Ishikawa (cell line): ENCODE measurements at regions not wholly inside any gene's neighbourhood (a gene's known extent, or its start where the extent isn't known, plus 50 kb on each side); places are given as distances from the start of the nearest gene placed in this dataset.

ENCODE experiments used
- CEBPB ChIP-seq: IDR thresholded peaks from 2 replicates; pipeline ENCODE4 v1.6.1; 2012
- CREB1 ChIP-seq: IDR thresholded peaks from 2 replicates; pipeline ENCODE4 v1.6.1; 2012; ENCODE audit warnings: low read depth
- EGR1 ChIP-seq: IDR thresholded peaks from 2 replicates; pipeline ENCODE4 v1.6.1; 2012
- EP300 ChIP-seq: IDR thresholded peaks from 2 replicates; pipeline ENCODE4 v1.6.1; 2012; ENCODE audit warnings: borderline replicate concordance
- FOXM1 ChIP-seq: IDR thresholded peaks from 2 replicates; pipeline ENCODE4 v1.6.1; 2012; ENCODE audit warnings: low read depth, borderline replicate concordance
- NFIC ChIP-seq: IDR thresholded peaks from 2 replicates; pipeline ENCODE4 v1.6.1; 2012
- RAD21 ChIP-seq: IDR thresholded peaks from 2 replicates; pipeline ENCODE4 v1.6.1; 2012; ENCODE audit warnings: low read depth
- REST ChIP-seq: IDR thresholded peaks from 2 replicates; pipeline ENCODE4 v1.6.1; 2012; ENCODE audit warnings: low read depth, mild to moderate bottlenecking
- TAF1 ChIP-seq: IDR thresholded peaks from 2 replicates; pipeline ENCODE4 v1.6.1; 2012; ENCODE audit warnings: low read depth, mild to moderate bottlenecking
- TCF12 ChIP-seq: IDR thresholded peaks from 2 replicates; pipeline ENCODE4 v1.6.1; 2012; ENCODE audit warnings: low read depth
- TEAD4 ChIP-seq: IDR thresholded peaks from 2 replicates; pipeline ENCODE4 v1.6.1; 2012
- USF1 ChIP-seq: IDR thresholded peaks from 2 replicates; pipeline ENCODE4 v1.6.1; 2012
- YY1 ChIP-seq: IDR thresholded peaks from 2 replicates; pipeline ENCODE4 v1.6.1; 2012; ENCODE audit warnings: low read depth
- ZBTB7A ChIP-seq: IDR thresholded peaks from 2 replicates; pipeline ENCODE4 v1.6.1; 2012; ENCODE audit warnings: low read depth
- TF ChIP-seq, protein P1 (sequence below): IDR thresholded peaks from 2 replicates; pipeline ENCODE4 v1.6.1; 2012

DNA sequence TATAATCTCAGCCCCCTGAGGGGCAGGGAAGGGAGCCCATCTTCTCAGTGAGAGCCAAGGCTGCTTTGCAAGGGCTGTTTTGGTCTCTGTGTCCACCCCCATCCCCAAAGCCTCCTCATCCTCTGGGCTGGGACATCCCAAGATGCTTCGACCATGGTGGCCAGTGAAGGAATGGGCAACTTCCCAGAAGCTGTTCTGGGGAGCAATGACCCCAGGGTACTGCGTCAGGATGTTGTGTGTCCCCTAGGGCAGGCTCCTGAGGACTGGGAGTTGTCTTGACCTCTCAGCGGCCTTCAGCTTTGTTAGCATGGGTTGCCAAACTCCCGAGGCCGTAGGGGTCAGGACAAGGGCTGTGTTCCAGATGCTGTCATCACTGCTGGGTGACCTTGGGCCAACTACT, 238.4 kb upstream of the POU3F1 start:
- TF ChIP-seq TEAD4 (no peak), YY1 (no peak), ZBTB7A (no peak), EP300 (no peak), FOXM1 (no peak)
- TF ChIP-seq, protein P1, sequence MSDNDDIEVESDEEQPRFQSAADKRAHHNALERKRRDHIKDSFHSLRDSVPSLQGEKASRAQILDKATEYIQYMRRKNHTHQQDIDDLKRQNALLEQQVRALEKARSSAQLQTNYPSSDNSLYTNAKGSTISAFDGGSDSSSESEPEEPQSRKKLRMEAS: no peak

DNA sequence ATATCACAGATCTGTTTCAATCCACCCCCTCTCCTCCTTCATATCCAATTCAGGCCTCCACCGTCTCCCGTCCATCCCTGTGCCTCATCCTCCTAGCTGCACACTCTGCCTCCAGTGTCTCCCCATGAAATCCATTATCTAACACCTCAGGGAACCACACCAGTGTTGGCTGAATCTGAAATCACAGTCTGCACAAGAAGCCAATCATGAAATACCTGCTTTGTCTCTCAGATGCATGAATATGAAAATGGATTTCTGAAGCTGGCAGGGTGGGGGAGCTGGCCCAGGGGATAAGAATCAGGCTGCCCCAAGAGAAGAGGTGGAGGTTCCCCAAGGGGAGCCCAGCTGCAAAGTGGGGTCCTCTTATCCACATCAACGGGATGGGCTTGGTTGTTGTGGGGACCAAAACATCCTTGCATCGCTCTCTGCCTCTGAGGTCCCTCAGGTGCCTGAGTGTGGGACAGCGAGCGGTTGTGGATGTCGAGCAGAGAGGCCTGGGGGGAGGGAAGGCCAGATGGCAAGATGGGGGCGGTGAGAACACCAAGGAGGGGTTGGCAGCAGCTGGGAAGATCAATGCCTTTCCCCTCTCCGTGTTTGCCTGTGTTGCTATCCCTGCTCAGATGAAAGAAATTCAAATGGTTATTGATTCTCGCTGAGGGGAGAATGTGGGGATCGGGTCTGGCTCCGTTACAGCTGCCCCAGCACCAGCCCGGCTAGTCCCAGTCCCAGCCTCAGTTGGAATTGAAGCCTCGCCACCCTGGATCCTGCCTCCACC, 237.3 kb upstream of the POU3F1 start:
- TF ChIP-seq TAF1: no peak
- no peak for TF ChIP-seq TCF12
- no peak for TF ChIP-seq TEAD4
- no peak for TF ChIP-seq REST
- TF ChIP-seq ZBTB7A: no peak
- TF ChIP-seq USF1: no peak
- TF ChIP-seq CREB1: no peak
- TF ChIP-seq CEBPB: no peak

- TF ChIP-seq USF1 (no peak), TAF1 (no peak), REST (no peak), EGR1 (no peak), RAD21 (no peak), NFIC (no peak), CEBPB (no peak), TEAD4 (no peak), CREB1 (no peak)
Observed at GRCh38 chr1:38279148-38279547, 232.6 kb upstream of the POU3F1 start.

GRCh38 chr1:38277646-38278045, 231.1 kb upstream of the POU3F1 start:
- TF ChIP-seq EGR1 (no peak), YY1 (no peak), REST (no peak), ZBTB7A (no peak), NFIC (no peak), CEBPB (no peak)

- no peak for TF ChIP-seq CREB1
- TF ChIP-seq TAF1: no peak
- TF ChIP-seq NFIC: no peak
- TF ChIP-seq USF1: no peak
- TF ChIP-seq ZBTB7A: no peak
- TF ChIP-seq RAD21: no peak
- no peak for TF ChIP-seq EGR1
- TF ChIP-seq FOXM1: no peak
- TF ChIP-seq YY1: no peak
- no peak for TF ChIP-seq CEBPB
- TF ChIP-seq TCF12: no peak
- no peak for TF ChIP-seq REST
- no peak for TF ChIP-seq EP300
- TF ChIP-seq TEAD4: no peak
- TF ChIP-seq, protein P1: no peak
Observed at GRCh38 chr1:38275960-38276359, 229.4 kb upstream of the POU3F1 start.
